B cell (primary cell): ENCODE measurements at regions not wholly inside any gene's neighbourhood (a gene's known extent, or its start where the extent isn't known, plus 50 kb on each side); places are given as distances from the start of the nearest gene placed in this dataset.

ENCODE experiments used
- EZH2 ChIP-seq: IDR thresholded peaks from 2 replicates; pipeline ENCODE4 v1.6.1; 2012; ENCODE audit warnings: borderline replicate concordance, low read depth, mild to moderate bottlenecking, moderate library complexity, low read length; ENCODE audit not compliant: insufficient read depth, poor library complexity, severe bottlenecking
- TF ChIP-seq, protein P1 (sequence below): fragments of 200-600 bp; IDR thresholded peaks from one replicate; pipeline ENCODE4 v1.8.0; 2022; ENCODE audit warnings: antibody characterized with exemption, mild to moderate bottlenecking

DNA sequence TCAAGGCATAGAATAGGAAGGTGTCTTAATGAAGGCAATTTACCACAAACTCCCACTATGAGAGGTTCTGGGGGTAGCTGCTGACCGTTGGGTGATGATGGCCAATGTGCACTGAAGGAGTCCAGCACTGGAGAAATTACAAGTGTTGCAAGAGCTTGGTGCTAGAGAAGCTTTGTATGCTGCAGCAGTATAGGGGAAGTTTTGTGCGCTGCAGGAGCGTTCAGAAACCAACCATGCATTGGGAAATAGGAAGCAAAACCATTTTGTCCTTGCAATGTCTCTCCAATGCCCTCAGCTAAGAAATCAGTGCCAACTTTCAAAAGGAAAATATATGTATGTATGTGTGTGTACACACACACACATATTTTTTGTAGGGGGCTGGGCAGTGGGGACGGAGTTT lies 441.6 kb upstream of the NAALADL2 start:
- TF ChIP-seq, protein P1, sequence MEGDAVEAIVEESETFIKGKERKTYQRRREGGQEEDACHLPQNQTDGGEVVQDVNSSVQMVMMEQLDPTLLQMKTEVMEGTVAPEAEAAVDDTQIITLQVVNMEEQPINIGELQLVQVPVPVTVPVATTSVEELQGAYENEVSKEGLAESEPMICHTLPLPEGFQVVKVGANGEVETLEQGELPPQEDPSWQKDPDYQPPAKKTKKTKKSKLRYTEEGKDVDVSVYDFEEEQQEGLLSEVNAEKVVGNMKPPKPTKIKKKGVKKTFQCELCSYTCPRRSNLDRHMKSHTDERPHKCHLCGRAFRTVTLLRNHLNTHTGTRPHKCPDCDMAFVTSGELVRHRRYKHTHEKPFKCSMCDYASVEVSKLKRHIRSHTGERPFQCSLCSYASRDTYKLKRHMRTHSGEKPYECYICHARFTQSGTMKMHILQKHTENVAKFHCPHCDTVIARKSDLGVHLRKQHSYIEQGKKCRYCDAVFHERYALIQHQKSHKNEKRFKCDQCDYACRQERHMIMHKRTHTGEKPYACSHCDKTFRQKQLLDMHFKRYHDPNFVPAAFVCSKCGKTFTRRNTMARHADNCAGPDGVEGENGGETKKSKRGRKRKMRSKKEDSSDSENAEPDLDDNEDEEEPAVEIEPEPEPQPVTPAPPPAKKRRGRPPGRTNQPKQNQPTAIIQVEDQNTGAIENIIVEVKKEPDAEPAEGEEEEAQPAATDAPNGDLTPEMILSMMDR, result no peak
- TF ChIP-seq EZH2, result no peak
